Esophagus squamous epithelium (tissue), 5 donors: ENCODE measurements at regions not wholly inside any gene's neighbourhood (a gene's known extent, or its start where the extent isn't known, plus 50 kb on each side); places are given as distances from the start of the nearest gene placed in this dataset.

ENCODE experiments used
- DNase-seq: peaks from one replicate; lab custom pipeline; 2025; lab: John Stamatoyannopoulos, UW
- H3K27ac ChIP-seq, 4 donors: fragments of 200-600 bp; sonication (generic); one replicate each; pipeline ENCODE4 v1.5.1; 2016 to 2019; ENCODE audit warnings: mild to moderate bottlenecking in 1 of 4
- H3K27me3 ChIP-seq, 4 donors: fragments of 200-600 bp; sonication (generic); 1 replicate in 3 of 4; 2 replicates in 1 of 4; pipeline versions ENCODE4 v1.5.1 to v1.6.0; 2017 to 2021; ENCODE audit warnings: antibody characterized with exemption in 1 of 4
- H3K36me3 ChIP-seq, 3 donors: fragments of 200-600 bp; sonication (generic); one replicate each; pipeline ENCODE4 v1.5.1; 2016 to 2019
- H3K4me1 ChIP-seq, 3 donors: fragments of 200-600 bp; sonication (generic); one replicate each; pipeline ENCODE4 v1.5.1; 2017 to 2019
- H3K4me3 ChIP-seq, 4 donors: fragments of 200-600 bp; sonication (generic); 1 replicate in 3 of 4; 2 replicates in 1 of 4; pipeline ENCODE4 v1.5.1; 2016 to 2019; ENCODE audit warnings: mild to moderate bottlenecking in 2 of 4, moderate library complexity in 1 of 4
- H3K9me3 ChIP-seq, 3 donors: fragments of 200-600 bp; sonication (generic); one replicate each; pipeline ENCODE4 v1.5.1; 2016 to 2019
- POLR2A ChIP-seq, 4 donors: fragments of 450-650 bp; IDR thresholded peaks; one replicate each; pipeline ENCODE4 v1.6.1; 2017; ENCODE audit warnings: antibody characterized with exemption in 4 of 4, mild to moderate bottlenecking in 4 of 4, moderate library complexity in 3 of 4
- WGBS, 2 donors: methylation state at CpG; one replicate each; pipeline ENCODE4 v1.1.5; 2018; 5-methylcytosine and 5-hydroxymethylcytosine counted together
- intact Hi-C: fragments of 100-400 bp; cut with DNase I; formaldehyde crosslinking; loops from one replicate; pipeline ENCODE4 v1.15.0; 2022
- TF ChIP-seq, protein P1 (sequence below), 6 experiments: fragments of 450-650 bp in 4 of 6; fragments of 200-600 bp in 2 of 6; sonication (generic) in 2 of 6; IDR thresholded peaks; one replicate each; pipeline ENCODE4 v1.5.1; 2016 to 2019; ENCODE audit warnings: antibody characterized with exemption in 6 of 6, mild to moderate bottlenecking in 4 of 6, moderate library complexity in 4 of 6
- donor health status: DM: yes; HTN: yes; CAD: no.

DNA sequence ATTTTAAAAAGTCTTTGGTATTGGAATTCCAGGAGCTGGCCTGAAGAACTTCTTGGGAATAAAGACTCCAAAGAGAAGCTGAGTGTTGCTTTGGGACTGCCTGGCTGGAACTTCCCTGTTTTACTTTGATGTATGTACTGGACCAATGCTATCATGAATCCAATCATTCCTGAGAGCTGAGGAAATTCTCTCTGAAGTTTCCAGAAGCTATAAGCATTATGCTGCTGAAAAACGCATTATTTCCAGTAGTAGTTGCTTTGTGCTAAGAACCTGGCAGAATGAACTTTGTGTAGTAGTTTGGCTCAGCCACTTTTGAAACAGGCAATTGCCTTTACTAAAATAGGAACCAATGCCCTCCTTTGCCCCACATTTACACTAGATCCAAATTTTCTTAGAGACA lies 260.7 kb downstream of the HLX start:
- no peak for DNase-seq
- Histone ChIP-seq H3K4me3 (no peak overlapping the region), H3K36me3 (no peaks in the 10 kb centered on the region), H3K27me3 (no peaks in the 10 kb centered on the region), H3K27ac (no peak overlapping the region), H3K4me1 (no peaks in the 10 kb centered on the region), H3K9me3 (no peaks in the 10 kb centered on the region)
- TF ChIP-seq, protein P1, sequence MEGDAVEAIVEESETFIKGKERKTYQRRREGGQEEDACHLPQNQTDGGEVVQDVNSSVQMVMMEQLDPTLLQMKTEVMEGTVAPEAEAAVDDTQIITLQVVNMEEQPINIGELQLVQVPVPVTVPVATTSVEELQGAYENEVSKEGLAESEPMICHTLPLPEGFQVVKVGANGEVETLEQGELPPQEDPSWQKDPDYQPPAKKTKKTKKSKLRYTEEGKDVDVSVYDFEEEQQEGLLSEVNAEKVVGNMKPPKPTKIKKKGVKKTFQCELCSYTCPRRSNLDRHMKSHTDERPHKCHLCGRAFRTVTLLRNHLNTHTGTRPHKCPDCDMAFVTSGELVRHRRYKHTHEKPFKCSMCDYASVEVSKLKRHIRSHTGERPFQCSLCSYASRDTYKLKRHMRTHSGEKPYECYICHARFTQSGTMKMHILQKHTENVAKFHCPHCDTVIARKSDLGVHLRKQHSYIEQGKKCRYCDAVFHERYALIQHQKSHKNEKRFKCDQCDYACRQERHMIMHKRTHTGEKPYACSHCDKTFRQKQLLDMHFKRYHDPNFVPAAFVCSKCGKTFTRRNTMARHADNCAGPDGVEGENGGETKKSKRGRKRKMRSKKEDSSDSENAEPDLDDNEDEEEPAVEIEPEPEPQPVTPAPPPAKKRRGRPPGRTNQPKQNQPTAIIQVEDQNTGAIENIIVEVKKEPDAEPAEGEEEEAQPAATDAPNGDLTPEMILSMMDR (IDR thresholded peaks at IDR 0.05) = no peak
- no peak for TF ChIP-seq POLR2A (IDR thresholded peaks at IDR 0.05)
- 42 to 50% methylated on average over 1 of the region's 1 CpG for WGBS, 2 donors
- intact Hi-C loops = no loop called here

DNA sequence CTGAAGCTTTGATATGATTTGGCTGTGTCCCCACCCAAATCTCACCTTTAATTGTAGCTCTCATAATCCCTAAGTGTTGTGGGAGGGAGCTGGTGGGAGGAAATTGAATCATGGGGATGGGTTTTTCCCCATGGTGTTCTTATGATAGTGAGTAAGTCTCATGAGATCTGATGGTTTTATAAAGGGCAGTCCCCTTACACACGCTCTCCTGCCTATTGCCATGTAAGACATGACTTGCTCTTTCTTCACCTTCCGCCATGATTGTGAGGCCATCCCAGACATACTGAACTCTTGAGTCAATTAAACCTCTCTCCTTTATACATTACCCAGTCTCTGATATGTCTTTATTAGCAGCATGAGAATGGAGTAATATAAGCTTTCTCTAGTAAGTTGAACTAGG lies 261.9 kb downstream of the HLX start:
- no peaks in the 10 kb centered on the region for H3K4me1 ChIP-seq
- no peaks in the 10 kb centered on the region for H3K9me3 ChIP-seq
- intact Hi-C loops = no loop called here
- WGBS, 2 donors = 94 to 100% methylated on average over 2 of the region's 2 CpGs
- no peaks in the 10 kb centered on the region for H3K27me3 ChIP-seq
- H3K4me3 ChIP-seq = no peak overlapping the region
- H3K27ac ChIP-seq = no peak overlapping the region
- no peak for TF ChIP-seq POLR2A (IDR thresholded peaks at IDR 0.05)
- TF ChIP-seq, protein P1 (IDR thresholded peaks at IDR 0.05) = no peak
- no peak for DNase-seq
- H3K36me3 ChIP-seq = no peaks in the 10 kb centered on the region

DNA sequence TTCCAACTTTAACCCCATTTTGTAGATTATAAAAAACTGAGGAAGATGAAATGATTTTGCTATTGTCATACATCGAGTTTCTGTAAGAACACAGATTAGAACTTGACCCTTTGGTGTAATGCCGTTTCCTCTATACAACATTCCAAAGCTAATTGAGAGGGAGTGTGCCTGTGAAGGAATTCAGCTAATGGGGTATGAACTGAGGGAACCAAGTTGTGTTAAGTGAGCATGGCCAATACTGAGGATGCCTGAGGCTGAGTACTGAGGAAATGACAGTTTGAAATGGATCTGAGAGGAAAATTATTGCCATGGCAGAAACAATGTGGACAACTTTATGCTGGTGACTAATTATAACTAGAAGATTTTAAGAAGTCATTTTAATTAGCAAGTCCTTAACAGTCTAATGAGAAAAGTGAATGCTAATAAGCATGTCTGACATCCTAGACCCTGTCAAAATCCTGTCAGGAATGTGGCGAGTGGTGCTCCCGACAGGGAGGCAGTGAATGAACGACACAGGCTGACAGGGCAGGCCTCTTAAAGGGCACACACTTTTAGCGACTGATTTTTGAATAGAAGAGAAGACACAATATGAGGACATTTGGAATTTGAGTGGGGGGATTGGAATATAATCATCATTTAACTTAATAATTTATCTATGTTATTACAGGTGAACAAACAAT lies 262.5 kb downstream of the HLX start:
- H3K27ac ChIP-seq = no peak overlapping the region
- 75 to 86% methylated on average over 6 of the region's 6 CpGs for WGBS, 2 donors
- no peak overlapping the region for H3K4me3 ChIP-seq

DNA sequence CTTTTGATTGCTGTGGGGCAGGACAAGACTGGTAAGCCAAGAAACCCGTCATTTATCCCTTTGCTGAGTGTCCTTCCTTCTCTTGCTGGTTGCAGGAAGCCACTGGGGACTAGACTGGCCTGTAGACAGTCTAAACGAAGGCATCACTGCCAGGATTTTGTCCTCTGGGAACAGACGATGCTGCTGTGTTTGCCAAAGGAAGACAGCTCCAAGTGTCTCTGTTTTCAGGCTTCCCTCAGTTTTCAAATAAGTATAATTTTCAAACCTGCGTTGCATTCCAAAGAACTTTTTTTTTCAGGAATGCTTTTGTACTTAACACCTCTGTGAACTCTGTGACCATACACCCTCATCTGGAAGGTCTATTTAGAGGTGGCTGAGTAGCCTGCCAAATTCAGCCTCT lies 269.4 kb downstream of the HLX start:
- Histone ChIP-seq H3K4me1 (no peaks in the 10 kb centered on the region), H3K36me3 (no peaks in the 10 kb centered on the region), H3K9me3 (no peaks in the 10 kb centered on the region), H3K27ac (no peak overlapping the region), H3K4me3 (no peak overlapping the region), H3K27me3 (no peaks in the 10 kb centered on the region)
- no peak for TF ChIP-seq POLR2A (IDR thresholded peaks at IDR 0.05)
- TF ChIP-seq, protein P1 (IDR thresholded peaks at IDR 0.05) = no peak
- intact Hi-C loops = no loop called here
- 49 to 70% methylated on average over 4 of the region's 4 CpGs for WGBS, 2 donors
- DNase-seq = no peak

More for the DNA sequence above, 262.5 kb downstream of the HLX start:
- no peaks in the 10 kb centered on the region for H3K4me1 ChIP-seq
- no peaks in the 10 kb centered on the region for H3K9me3 ChIP-seq
- no peak for DNase-seq
- intact Hi-C loops = no loop called here
- no peaks in the 10 kb centered on the region for H3K36me3 ChIP-seq
- TF ChIP-seq POLR2A (IDR thresholded peaks at IDR 0.05) = no peak
- TF ChIP-seq, protein P1 (IDR thresholded peaks at IDR 0.05) = no peak
- H3K27me3 ChIP-seq = no peaks in the 10 kb centered on the region

DNA sequence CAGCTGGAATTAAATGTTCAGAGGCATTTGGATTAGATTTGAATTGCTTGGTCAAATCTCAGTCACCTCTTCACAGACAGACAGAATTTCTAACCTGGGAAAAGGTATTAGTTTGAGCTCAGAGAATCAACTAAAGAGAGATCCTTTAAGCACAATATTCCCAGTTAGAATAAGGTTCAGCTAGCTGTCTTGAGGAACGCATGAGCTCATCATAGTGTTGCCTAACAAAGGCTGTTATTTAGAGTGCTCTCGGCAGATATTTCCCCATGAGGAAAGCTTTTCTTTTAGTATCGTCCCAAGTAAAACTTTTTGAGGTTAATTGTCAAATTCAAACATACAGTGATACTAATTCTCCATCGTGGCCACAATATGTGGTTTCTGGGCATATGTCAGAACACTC lies 269.9 kb downstream of the HLX start:
- no peak for DNase-seq
- Histone ChIP-seq H3K36me3 (no peaks in the 10 kb centered on the region), H3K4me1 (no peaks in the 10 kb centered on the region), H3K27ac (no peak overlapping the region), H3K4me3 (no peak overlapping the region), H3K9me3 (no peaks in the 10 kb centered on the region), H3K27me3 (no peaks in the 10 kb centered on the region)
- TF ChIP-seq, protein P1 (IDR thresholded peaks at IDR 0.05) = no peak
- no peak for TF ChIP-seq POLR2A (IDR thresholded peaks at IDR 0.05)
- intact Hi-C loops = no loop called here
- 37 to 53% methylated on average over 4 of the region's 4 CpGs for WGBS, 2 donors
